Stimulated activated CD4-positive, alpha-beta T cell treated with anti-CD3 and anti-CD28 coated beads, TNF-alpha, amount 100 ng/mL, for 4 hours (primary cell): ENCODE measurements at regions not wholly inside any gene's neighbourhood (a gene's known extent, or its start where the extent isn't known, plus 50 kb on each side); places are given as distances from the start of the nearest gene placed in this dataset.
"Not testable (repeated sequence)": the region's sequence is repeated elsewhere in the genome, so short reads cannot be mapped to it uniquely, and the experiment has no call there.

Experiments
- DNase-seq, 3 experiments: peaks; one replicate each; pipeline ENCODE4 v3.0.0-alpha.2; 2020; ENCODE audit warnings: low read depth in 3 of 3

DNA sequence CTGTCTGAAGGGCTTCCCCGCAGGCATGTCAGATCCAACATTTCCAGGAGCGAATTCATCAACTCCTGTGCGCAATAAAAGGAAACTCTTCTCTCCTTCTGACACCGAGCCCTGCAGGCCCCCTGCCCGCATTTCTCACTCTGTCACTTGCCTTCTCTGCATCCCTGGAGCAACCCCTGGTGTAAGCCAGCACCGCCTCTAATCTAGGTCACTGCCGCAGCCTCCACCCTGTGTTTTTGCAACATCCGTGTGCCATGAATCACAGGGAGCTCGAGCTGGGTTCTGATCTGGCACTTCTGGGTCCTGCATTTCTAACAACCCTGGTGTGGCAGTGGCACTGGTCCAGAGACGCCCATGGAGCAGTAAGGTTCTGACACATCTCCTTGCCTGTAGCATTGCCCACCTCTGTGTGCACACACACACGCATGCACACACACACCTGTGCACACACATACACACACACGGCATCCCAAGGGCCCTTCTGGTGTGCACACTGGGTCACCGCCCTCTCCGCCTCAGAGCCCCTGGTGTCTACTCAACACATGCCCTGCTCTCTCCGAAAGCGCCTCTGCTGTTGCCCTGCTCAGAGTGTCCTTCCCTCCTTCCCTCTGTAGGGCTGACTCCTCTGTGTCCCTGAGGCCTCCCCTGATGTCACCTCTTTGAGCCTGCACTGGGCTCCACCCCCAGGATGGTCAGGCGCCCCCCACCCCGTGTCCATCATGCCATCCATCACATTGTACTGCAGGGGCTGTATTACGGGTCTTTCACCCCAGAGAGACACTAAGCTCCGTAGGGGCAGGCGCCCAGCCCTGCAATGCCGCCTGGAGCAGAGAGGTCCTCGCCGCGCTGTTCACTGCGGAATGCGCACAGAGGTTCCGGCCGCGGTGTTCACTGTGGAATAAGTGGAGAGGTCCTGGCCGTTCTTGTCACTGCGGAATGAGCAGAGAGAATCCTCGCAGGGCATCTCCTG lies 111.4 kb upstream of the SFSWAP start:
- DNase-seq = no peak

- no peak for DNase-seq
These were observed 110.7 kb upstream of the SFSWAP start for GRCh38 chr12:131600160-131600532.

DNA sequence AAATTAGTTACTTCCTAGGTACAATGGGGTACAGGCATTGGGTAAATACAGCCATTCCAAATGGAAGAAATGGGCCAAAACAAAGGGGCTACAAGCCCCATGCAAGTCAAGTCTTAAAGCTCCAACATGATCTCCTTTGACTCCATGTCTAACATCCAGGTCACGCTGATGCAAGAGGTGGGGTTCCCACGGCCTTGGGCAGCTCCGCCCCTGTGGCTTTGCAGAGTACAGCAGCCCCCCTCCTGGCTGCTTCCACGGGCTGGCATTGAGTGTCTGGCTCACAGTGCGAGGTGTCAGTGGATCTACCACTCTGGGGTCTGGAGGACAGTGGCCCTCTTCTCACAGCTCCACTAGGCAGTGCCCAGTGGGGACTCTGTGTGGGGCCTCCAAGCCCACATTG lies 109.4 kb upstream of the SFSWAP start:
- DNase-seq = not testable (repeated sequence)

DNA sequence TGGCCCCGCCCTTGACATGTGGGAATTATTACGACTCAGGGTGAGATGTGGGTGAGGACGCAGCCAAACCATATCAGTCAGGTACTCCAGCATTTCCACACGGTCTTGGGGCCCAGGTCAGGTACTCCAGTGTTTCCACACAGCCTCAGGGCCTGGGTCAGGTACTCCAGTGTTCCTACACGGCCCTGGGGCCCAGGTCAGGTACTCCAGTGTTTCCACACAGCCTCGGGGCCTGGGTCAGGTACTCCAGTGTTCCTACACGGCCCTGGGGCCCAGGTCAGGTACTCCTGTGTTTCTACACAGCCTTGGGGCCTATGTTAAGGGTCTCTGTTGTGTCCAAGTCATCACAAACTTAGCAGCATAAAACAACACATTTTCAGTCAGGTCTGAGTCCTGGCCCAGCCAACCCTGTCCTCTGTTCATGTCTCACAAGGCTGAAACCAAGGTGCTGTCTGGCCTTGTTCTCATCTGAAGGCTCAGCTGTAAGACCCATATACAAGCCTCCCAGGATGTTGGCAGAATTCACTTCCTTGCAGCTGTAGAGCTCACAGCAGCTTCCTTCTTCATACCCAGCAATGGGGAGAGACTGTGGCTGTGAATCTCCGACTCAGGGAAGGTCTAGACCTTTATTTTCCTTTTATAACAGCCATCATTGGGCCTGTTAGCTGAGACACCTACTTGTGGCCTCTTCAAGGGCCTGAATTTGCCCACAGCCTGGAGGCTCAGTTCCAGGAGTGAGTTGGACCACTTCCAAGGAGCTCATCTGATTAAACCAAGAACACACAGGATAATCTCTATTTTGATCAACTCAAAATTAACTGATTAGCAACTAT lies 107.6 kb upstream of the SFSWAP start:
- DNase-seq = no peak

GRCh38 chr12:131603939-131604795 lies 106.7 kb upstream of the SFSWAP start:
- DNase-seq = no peak

DNA sequence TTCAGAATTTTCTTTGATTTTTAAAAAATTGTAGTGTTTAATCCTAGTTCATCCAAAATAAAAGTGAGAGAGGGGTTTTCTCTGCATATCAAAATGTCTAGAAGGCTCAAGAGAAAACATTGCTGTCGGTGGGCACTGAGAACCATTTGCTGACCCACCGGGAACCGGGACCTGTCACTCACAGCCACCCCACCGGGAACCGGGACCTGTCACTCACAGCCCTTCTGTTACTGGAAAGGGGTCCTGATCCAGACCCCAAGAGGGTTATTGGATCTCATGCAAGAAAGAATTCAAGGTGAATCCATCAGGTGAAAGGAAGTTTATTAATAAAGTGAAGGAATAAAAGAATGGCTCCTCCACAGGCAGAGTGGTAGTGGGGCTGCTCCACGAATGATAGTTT lies 106.0 kb upstream of the SFSWAP start:
- no peak for DNase-seq

- no peak for DNase-seq
These were observed 105.5 kb upstream of the SFSWAP start for GRCh38 chr12:131605304-131605829.

DNA sequence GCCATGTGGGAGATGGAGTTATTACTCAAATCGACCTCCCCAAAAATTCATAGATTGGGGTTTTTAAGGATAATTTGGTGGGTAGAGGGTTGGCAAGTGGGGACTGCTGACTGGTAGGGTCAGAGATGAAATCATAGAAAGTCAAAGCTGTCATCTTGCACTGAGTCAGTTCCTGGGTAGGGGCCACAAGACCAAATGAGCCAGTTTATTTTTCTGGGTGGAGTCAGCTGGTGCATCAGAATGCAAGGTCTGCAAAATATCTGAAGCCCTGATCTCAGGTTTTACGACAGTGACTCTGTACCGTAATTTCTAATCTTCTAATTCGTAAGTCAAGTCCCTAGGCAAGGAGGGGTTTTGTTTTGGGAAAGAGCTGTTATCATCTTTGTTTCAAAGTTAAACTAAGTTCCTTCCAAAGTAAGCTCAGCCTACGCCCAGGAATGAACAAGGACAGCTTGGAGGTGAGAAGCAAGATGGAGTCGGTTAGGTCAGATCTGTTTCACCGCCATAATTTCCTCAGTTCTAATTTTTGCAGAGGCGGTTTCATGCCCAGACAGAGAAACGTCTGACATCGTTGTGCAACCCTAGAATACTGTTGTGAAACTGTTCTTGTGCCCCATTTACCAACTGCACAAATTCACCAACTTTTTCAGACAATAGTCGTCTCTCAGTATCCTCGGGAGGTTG lies 104.5 kb upstream of the SFSWAP start:
- DNase-seq = no peak

GRCh38 chr12:131607658-131608447 lies 103.0 kb upstream of the SFSWAP start:
- DNase-seq = no peak

DNA sequence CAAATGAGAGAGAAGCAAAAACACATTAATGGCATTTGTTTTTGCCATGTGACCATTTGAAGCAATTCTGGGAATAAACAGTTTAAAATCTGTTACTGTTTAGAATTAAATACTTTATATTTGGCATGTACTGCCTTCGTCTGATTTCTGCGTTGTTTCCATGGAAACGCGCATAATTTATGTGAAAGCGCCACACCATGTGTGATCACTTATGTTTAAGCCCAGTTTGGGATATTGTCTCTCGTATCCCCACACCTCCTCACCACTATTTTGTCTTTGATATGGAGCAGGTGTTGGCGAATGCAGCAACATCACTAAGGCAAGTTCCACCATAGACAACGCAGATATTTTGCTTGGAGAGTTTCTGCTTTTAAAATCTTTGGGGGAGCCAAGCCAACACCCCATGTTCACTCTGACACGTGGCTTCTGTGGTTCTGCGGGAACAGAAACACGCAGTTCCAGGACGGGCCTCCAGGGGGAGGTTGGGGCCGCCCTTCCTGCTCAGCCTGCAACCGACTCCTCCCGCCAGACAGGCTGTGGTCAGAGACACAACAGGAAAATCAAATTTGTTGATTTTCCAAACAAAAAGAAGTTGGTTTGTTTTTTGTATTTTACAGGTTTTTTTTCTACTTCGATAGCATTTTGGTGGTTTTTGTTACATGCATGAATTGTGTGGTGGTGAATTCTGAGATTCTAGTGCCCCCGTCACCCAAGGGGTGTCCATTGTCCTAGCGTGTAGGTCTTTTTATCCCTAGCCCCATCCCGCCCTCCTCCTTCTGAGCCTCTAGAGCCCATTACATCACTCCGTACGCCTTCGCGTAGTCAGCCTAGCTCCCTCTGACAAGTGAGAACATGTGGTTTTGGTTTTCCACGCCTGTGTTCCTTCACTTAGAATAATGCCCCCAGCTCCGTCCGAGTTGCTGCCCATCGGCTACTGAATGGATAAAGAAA lies 101.9 kb upstream of the SFSWAP start:
- peak; percentile 20 to 42 (median 32) for DNase-seq

DNA sequence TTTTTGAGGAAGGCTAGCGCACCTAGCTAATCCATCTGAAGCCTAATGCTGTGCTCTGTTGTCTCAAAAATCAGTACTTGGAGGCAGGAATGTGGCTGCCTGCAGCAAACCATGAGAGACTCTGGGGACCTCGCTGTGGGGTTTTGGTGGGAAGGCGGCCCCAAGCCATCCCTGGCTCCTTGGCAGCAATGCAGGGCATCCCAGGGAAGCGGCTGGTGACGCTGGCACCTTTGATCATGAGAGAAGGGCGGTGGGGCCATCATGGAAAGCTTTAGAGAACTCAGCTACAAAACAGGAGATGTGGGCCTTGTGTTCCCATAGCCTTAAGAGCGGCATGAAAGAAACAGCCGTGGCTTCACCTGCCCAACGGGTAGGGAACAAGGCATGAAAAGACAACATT lies 101.1 kb upstream of the SFSWAP start:
- no peak for DNase-seq

GRCh38 chr12:131610181-131610580 lies 100.7 kb upstream of the SFSWAP start:
- no peak for DNase-seq

GRCh38 chr12:131610891-131611290 lies 100.0 kb upstream of the SFSWAP start:
- no peak for DNase-seq

GRCh38 chr12:131611416-131612091 lies 99.3 kb upstream of the SFSWAP start:
- no peak for DNase-seq

DNA sequence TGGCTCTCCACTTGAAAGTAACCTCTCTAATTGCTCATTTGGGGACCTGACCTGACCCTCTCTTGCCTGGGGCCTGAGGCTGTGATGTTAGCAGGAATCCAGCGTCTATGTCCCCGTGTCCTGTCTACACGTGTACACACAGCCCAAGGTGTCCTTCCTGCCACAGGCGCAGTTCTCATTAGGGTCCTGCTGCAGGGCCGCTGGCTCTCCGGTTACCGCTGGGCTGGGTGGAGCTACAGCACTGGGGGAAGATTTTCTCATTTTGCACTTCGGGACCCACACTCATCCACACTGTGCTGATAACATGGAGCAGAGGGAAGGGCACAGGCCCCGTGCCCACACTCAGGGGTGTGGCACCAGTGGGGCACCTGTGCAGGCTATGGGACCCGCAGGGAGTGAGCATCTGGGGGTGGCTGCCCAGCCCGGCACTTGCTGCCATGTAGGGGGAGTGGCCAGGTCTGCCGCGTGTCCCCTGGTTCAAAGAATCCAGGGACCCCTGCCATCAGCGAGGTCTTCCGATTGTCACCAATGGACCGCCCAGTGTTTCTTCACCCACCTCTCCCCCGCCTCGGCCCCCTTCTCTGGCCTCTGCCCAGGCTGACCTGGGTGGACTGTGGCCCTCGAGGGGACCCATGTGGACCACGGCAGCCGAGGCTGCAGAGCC lies 98.7 kb upstream of the SFSWAP start:
- no peak for DNase-seq

- no peak for DNase-seq
These were observed 97.7 kb upstream of the SFSWAP start for GRCh38 chr12:131613186-131613585.

DNA sequence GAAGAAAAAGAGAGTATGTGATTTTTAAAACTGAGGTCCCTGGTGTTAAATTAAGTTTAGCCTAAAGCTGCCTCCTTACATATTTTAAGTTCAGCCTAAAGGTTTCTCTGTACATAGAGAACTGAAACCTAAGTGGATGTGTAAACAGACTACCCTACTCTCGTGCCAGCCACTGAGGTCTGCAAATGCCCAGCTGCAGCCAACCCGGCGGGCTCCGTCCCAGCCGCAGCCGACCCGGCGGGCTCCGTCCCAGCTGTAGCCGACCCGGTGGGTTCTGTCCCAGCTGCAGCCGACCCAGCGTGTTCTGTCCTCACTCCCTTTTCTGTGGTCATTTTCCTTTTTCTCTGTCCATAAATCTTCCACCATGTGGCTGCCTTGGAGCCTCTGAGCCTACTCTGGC lies 97.2 kb upstream of the SFSWAP start:
- no peak for DNase-seq
